ENCODE measurements at regions not wholly inside any gene's neighbourhood (a gene's known extent, or its start where the extent isn't known, plus 50 kb on each side); places are given as distances from the start of the nearest gene placed in this dataset.

- TF ChIP-seq DZIP1 (CRISPR knock-in tag; IDR thresholded peaks at IDR 0.05) (no peak), ATAD3A (CRISPR knock-in tag; IDR thresholded peaks at IDR 0.05) (no peak), THAP7 (CRISPR knock-in tag; IDR thresholded peaks at IDR 0.05) (no peak), XRCC5 (optimal IDR thresholded peaks at IDR 0.05; ENCODE audit: low read length) (peak; percentile 36), HNF1A (IDR thresholded peaks at IDR 0.05; ENCODE audit: low read depth) (no peak), HNF1A (CRISPR knock-in tag; IDR thresholded peaks at IDR 0.05; ENCODE audit: borderline replicate concordance) (no peak), FOXK1 (CRISPR knock-in tag; IDR thresholded peaks at IDR 0.05; ENCODE audit: borderline replicate concordance, low read depth) (peak; percentile 91; the same call in 1 of the 2 replicates), IRF2 (CRISPR knock-in tag; IDR thresholded peaks at IDR 0.05) (0 out of 2 replicates have a peak, but pooled peaks have one; percentile 25), ZNF678 (CRISPR knock-in tag; IDR thresholded peaks at IDR 0.05) (no peak), HNF4G (IDR thresholded peaks at IDR 0.05; ENCODE audit: borderline replicate concordance, low read depth, low read length) (peak; percentile 65), HNF4G (CRISPR knock-in tag; IDR thresholded peaks at IDR 0.05; ENCODE audit: borderline replicate concordance, low read depth) (no peak), ZNF772 (CRISPR knock-in tag; IDR thresholded peaks at IDR 0.05) (no peak), HMGXB4 (CRISPR knock-in tag; IDR thresholded peaks at IDR 0.05; ENCODE audit: borderline replicate concordance in 1 of 2, low read depth in 1 of 2) (peak in 1 of 2 experiments; percentile 70; a peak in 2 of 4 replicates), KLF16 (CRISPR knock-in tag; IDR thresholded peaks at IDR 0.05) (no peak), HOMEZ (CRISPR knock-in tag; IDR thresholded peaks at IDR 0.05; ENCODE audit: low read depth) (peak; percentile 80; the same call in 1 of the 2 replicates), GATA4 (IDR thresholded peaks at IDR 0.05; ENCODE audit: borderline replicate concordance, low read depth) (no peak)
Measured at GRCh38 chr12:85642808-85643207, 193.4 kb downstream of the RASSF9 start (continued).

All from HepG2 (cell line).